ENCODE measurements at regions not wholly inside any gene's neighbourhood (a gene's known extent, or its start where the extent isn't known, plus 50 kb on each side); places are given as distances from the start of the nearest gene placed in this dataset.
"Not testable (repeated sequence)": the region's sequence is repeated elsewhere in the genome, so short reads cannot be mapped to it uniquely, and the experiment has no call there.

DNA sequence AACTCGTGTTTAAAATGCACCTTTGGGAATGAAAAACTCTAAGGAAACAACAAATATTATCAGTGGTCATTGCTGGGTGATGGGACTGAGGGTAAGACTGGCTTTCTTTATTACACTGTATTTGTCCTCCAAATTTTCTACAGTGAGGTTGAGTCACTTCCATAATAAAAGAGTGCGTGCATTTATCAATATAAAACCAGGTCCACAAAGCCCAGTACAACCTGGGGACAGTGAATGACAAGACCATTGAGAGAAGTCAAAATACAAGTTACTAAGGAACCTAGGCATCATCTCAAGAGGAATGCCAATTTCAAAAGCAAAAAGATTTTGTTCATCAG, 76.4 kb downstream of the MAGED4 start:
- no peak for DNase-seq
- Mint-ChIP-seq H3K27me3 (peaks cover 5% of the 10 kb centered on the region), H3K4me1 (peaks cover 11% of the 10 kb centered on the region), H3K27ac (peak overlapping the region; percentile 98), H3K36me3 (no peaks in the 10 kb centered on the region), H3K4me3 (peak overlapping the region; percentile 91), H3K9me3 (no peaks in the 10 kb centered on the region)
- ATAC-seq (ENCODE audit: low read depth): no peak
- POLR2A ChIA-PET: interaction anchor here (0.9 kb wide), 1 partner anchor 868 kb away, joined by 3 read pairs; no protein-coding TSS in a partner anchor

DNA sequence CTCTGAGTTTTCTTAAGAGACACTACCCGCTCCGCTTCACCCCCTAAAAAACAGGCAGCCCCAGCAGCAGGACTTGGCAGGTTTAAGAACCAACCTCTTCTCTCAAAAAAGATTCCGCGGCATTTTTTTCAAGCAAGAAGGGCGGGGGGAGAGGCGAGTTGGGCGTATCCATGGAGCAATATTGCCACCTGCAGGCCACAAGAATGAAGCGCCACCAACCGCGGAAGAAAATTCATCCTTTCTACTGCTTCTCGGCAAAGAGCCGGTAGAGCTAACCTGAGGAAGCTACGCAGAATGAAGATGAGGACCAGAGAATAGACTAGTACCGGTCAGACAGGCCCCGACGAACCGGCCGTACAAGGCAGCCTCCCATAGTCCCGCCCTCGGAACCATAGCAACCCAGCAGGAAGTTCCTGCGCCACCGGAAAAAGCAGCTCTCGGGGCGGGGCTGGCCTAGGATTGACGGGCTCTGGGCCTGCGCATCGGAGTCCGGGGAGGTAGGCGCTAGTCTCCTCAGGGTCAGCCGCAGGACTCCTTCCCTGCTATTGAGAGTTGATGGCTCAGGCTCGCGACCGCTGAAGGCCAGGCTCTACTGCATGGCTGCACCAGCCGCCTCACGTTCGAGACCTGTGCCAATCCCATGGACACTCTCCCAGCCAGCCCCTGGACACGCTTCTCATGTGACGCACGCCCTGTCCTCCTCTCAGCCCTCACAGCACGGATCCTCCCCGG, 76.9 kb downstream of the MAGED4 start:
- DNase-seq (peak; percentile 79), ATAC-seq (ENCODE audit: low read depth) (peak; percentile 94)
- Mint-ChIP-seq H3K9me3 (no peaks in the 10 kb centered on the region), H3K27me3 (peaks cover 5% of the 10 kb centered on the region), H3K4me1 (peaks cover 11% of the 10 kb centered on the region), H3K27ac (peak overlapping the region; percentile 98), H3K36me3 (no peaks in the 10 kb centered on the region), H3K4me3 (peak overlapping the region; percentile 91)
- POLR2A ChIA-PET: interaction anchor here (0.9 kb wide), 1 partner anchor 868 kb away, joined by 3 read pairs; no protein-coding TSS in a partner anchor

DNA sequence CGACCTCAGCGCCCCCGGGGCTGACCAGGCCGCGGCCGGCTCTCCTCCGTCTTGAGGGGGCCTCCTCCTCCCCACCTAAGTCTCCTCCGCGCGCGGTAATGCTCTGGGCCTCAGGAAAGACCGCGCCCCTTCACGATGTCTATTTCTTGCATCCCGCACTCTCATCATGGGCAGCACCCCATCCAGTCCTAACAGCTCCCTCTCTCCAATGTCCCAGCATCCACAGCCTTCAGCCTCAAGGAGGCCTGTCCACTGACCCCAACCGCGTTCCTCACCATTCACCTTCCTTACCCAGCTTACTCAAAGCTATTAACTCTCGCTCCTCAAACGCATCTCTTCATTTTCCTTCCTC, 77.5 kb downstream of the MAGED4 start:
- H3K27me3 Mint-ChIP-seq: peaks cover 5% of the 10 kb centered on the region
- POLR2A ChIA-PET: no interaction called here
- DNase-seq (no peak), ATAC-seq (ENCODE audit: low read depth) (no peak)
- H3K36me3 Mint-ChIP-seq: no peaks in the 10 kb centered on the region
- peak overlapping the region; percentile 98 for H3K27ac Mint-ChIP-seq
- no peaks in the 10 kb centered on the region for H3K9me3 Mint-ChIP-seq
- peak overlapping the region; percentile 91 for H3K4me3 Mint-ChIP-seq
- H3K4me1 Mint-ChIP-seq: peaks cover 11% of the 10 kb centered on the region

DNA sequence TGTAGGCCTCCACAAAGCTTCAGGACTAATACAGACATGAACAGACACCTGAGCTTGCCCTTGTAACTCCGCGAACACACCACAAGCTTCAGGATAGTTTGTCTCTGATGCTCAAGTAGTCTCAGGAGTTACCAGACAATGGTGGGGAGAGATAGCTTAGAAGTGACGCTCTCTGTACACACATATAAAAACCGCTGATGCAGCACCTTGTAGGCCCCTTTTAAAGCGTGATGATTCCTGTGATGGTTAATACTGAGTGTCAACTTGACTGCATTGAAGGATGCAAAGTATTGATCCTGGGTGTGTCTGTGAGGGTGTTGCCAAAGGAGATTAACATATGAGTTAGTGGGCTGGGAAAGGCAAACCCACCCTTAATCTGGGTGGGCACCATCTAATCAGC, 78.7 kb downstream of the MAGED4 start:
- no peaks in the 10 kb centered on the region for H3K36me3 Mint-ChIP-seq
- POLR2A ChIA-PET: no interaction called here
- no peak overlapping the region for H3K27ac Mint-ChIP-seq
- DNase-seq (no peak), ATAC-seq (ENCODE audit: low read depth) (no peak)
- H3K9me3 Mint-ChIP-seq: no peaks in the 10 kb centered on the region
- peaks cover 11% of the 10 kb centered on the region for H3K4me1 Mint-ChIP-seq
- H3K4me3 Mint-ChIP-seq: no peak overlapping the region
- H3K27me3 Mint-ChIP-seq: peaks cover 3% of the 10 kb centered on the region

DNA sequence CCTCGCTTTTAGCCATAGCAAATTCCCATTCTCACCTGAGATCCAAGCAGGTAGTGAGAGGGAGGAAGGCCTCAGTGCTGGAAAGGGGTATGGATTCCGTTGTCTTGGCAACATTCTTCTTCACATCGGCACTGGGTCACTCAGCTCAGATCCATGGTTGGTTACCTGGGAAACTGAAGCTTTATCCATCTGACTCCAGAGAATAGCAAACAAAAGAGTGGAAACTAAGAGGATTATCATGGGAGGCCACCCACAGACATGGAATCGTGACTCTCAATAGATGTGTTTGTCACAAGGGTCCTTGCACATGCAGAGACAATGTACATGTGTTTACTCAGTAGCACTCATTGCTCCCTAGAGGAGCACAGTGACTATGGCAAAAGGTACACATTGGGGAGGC, 81.0 kb downstream of the MAGED4 start:
- ATAC-seq (ENCODE audit: low read depth): no peak
- H3K4me1 Mint-ChIP-seq: peaks cover 10% of the 10 kb centered on the region

DNA sequence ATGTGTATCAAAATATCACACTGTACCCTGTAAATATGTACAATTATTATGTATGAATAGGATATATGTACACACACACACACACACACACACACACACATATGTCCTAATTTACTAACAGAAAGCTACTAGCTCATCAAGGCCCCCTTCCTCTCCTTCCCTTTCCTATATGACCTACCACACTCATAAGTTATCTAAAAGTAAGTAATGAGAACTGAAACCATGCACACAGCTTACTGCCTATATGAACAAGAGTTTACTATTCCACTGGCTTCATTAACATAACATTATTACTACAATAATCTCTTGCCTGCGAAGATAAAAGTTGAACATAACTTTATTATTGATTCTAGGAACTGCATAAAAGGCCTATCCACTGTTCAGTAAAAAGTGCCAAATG, 83.8 kb downstream of the MAGED4 start:
- H3K4me3 Mint-ChIP-seq; DNase-seq; H3K27me3 Mint-ChIP-seq; H3K36me3 Mint-ChIP-seq; POLR2A ChIA-PET; H3K4me1 Mint-ChIP-seq; ATAC-seq (ENCODE audit: low read depth); H3K9me3 Mint-ChIP-seq; H3K27ac Mint-ChIP-seq: not testable (repeated sequence)

More for the DNA sequence above, 81.0 kb downstream of the MAGED4 start:
- no peaks in the 10 kb centered on the region for H3K9me3 Mint-ChIP-seq
- H3K27me3 Mint-ChIP-seq: no peaks in the 10 kb centered on the region
- H3K4me3 Mint-ChIP-seq: no peak overlapping the region
- H3K36me3 Mint-ChIP-seq: no peaks in the 10 kb centered on the region
- no peak overlapping the region for H3K27ac Mint-ChIP-seq
- DNase-seq: no peak
- POLR2A ChIA-PET: no interaction called here

DNA sequence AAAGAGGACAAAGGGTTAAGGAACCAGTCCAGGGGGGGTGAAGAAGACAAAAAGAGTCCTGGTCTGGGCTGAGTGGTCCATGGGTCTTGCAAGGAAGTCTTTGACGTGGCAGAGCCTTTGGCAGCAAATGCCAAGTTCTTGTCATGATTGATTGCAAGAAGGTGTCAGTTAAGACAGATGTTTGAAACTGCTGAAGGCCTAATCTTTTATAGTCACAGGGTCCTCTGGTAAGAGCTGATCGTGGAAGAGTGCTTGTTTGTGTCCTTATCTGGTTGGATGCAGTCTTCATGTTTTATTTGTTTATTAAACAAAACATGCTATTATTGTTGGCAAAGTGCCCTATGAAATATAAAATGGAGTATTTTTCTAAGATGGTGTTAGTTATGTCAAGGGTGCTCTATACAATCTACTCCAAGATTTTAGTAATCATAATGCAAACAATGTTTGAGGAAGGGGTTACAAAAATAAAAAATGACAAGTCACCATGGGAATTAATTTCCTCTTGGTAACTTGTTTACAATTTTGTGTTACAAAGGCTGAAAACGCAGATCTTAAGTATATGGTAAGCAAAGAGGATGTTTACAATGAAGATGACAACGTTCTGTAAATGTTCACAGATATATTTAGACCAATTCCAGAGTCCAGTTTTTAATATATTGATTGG, 85.9 kb downstream of the MAGED4 start:
- Mint-ChIP-seq H3K27me3 (peaks cover 6% of the 10 kb centered on the region), H3K27ac (no peak overlapping the region), H3K4me3 (no peak overlapping the region), H3K4me1 (no peaks in the 10 kb centered on the region), H3K9me3 (no peaks in the 10 kb centered on the region), H3K36me3 (no peaks in the 10 kb centered on the region)
- no peak for ATAC-seq (ENCODE audit: low read depth)
- POLR2A ChIA-PET: no interaction called here
- no peak for DNase-seq

GRCh38 chrX:52271206-52271605, 86.5 kb downstream of the MAGED4 start:
- POLR2A ChIA-PET: no interaction called here
- peaks cover 6% of the 10 kb centered on the region for H3K27me3 Mint-ChIP-seq
- H3K9me3 Mint-ChIP-seq: no peaks in the 10 kb centered on the region
- H3K27ac Mint-ChIP-seq: no peak overlapping the region
- no peaks in the 10 kb centered on the region for H3K36me3 Mint-ChIP-seq
- H3K4me1 Mint-ChIP-seq: no peaks in the 10 kb centered on the region
- ATAC-seq (ENCODE audit: low read depth): no peak
- H3K4me3 Mint-ChIP-seq: no peak overlapping the region
- DNase-seq: no peak

DNA sequence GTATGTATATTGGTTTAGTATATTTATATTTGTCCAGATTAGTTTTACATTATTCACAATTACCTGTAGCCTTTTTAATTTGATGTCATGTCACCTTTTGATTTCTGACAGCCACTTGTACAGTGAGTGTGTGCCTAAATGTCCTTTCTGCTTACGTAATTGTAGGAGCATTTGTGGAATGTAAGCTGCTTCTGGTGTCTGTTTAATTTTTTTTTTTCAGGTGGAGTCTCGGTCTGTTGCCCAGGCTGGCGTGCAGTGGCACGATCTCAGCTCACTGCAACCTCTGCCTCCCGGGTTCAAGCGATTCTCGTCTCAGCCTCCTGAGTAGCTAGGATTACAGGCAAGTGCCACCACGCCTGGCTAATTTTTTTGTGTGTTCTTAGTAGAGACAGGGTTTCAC, 91.2 kb upstream of the XAGE2 start:
- no peak overlapping the region for H3K4me3 Mint-ChIP-seq
- no peak for ATAC-seq (ENCODE audit: low read depth)
- H3K36me3 Mint-ChIP-seq: no peaks in the 10 kb centered on the region
- H3K9me3 Mint-ChIP-seq: no peaks in the 10 kb centered on the region
- H3K4me1 Mint-ChIP-seq: no peaks in the 10 kb centered on the region
- H3K27ac Mint-ChIP-seq: no peak overlapping the region
- peaks cover 4% of the 10 kb centered on the region for H3K27me3 Mint-ChIP-seq
- no peak for DNase-seq
- POLR2A ChIA-PET: no interaction called here

DNA sequence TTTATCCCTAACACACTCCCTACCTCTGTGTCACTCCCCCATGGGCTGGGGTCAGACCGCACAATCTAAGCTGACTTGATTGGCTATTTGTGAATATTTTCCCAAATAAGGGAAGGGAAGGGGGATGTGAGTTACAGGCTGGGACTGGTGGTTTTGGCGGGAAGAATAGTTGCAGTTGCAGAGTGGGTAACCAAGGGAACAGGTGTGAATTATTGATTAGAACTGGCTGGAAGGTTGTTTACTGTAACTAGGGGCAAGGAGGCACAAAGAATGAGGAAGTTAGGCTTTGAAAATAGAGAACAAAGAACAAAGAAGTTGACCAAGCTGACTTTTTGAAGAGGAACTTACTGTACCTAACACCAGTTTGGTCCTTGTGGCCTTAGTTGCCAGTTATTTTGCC, 88.0 kb upstream of the XAGE2 start:
- H3K9me3 Mint-ChIP-seq: no peaks in the 10 kb centered on the region
- POLR2A ChIA-PET: no interaction called here
- no peak overlapping the region for H3K4me3 Mint-ChIP-seq
- H3K27ac Mint-ChIP-seq: no peak overlapping the region
- no peak for DNase-seq
- peaks cover 1% of the 10 kb centered on the region for H3K27me3 Mint-ChIP-seq
- H3K36me3 Mint-ChIP-seq: no peaks in the 10 kb centered on the region
- ATAC-seq (ENCODE audit: low read depth): no peak
- no peaks in the 10 kb centered on the region for H3K4me1 Mint-ChIP-seq

GRCh38 chrX:52284865-52285264, 84.0 kb upstream of the XAGE2 start:
- ATAC-seq (ENCODE audit: low read depth) (no peak), DNase-seq (no peak)
- Mint-ChIP-seq H3K4me3 (no peak overlapping the region), H3K9me3 (no peaks in the 10 kb centered on the region), H3K36me3 (no peaks in the 10 kb centered on the region), H3K4me1 (no peaks in the 10 kb centered on the region), H3K27me3 (peaks cover 1% of the 10 kb centered on the region), H3K27ac (no peak overlapping the region)
- POLR2A ChIA-PET: no interaction called here

DNA sequence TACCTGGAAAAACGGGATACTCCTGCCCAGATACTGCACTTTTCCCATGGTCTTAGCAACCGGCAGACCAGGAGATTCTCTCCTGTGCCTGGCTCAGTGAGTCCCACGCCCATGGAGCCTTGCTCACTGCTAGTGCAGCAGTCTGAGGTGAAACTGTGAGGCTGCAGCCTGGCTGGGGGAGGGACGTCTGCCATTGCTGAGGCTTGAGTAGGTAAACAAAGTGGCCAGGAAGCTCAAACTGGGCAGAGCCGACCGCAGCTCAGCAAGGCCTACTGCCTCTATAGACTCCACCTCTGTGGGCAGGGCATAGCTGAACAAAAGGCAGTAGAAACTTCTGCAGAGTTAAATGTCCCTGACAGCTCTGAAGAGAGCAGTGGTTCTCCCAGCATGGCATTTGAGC, 69.9 kb upstream of the XAGE2 start:
- DNase-seq; ATAC-seq (ENCODE audit: low read depth); H3K36me3 Mint-ChIP-seq; H3K9me3 Mint-ChIP-seq; H3K4me1 Mint-ChIP-seq; H3K27ac Mint-ChIP-seq; H3K4me3 Mint-ChIP-seq; POLR2A ChIA-PET: not testable (repeated sequence)
- H3K27me3 Mint-ChIP-seq: peaks cover 12% of the 10 kb centered on the region

DNA sequence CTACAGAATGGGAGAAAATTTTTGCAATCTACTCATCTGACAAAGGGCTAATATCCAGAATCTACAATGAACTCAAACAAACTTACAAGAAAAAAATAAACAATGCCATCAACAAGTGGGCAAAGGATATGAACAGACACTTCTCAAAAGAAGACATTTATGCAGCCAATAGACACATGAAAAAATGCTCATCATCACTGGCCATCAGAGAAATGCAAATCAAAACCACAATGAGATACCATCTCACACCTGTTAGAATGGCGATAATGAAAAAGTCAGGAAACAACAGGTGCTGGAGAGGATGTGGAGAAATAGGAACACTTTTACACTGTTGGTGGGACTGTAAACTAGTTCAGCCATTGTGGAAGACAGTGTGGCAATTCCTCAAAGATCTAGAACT, 60.3 kb upstream of the XAGE2 start:
- H3K4me1 Mint-ChIP-seq; H3K4me3 Mint-ChIP-seq; H3K27ac Mint-ChIP-seq; POLR2A ChIA-PET; H3K9me3 Mint-ChIP-seq; DNase-seq; ATAC-seq (ENCODE audit: low read depth); H3K36me3 Mint-ChIP-seq; H3K27me3 Mint-ChIP-seq: not testable (repeated sequence)
